ENCODE measurements at regions not wholly inside any gene's neighbourhood (a gene's known extent, or its start where the extent isn't known, plus 50 kb on each side); places are given as distances from the start of the nearest gene placed in this dataset.

- TF ChIP-seq POLR2A (IDR thresholded peaks at IDR 0.05) (no peak), CTCF (IDR thresholded peaks at IDR 0.05) (no peak), EP300 (IDR thresholded peaks at IDR 0.05) (no peak)
Observed at GRCh38 chr3:154794814-154795445, 285.2 kb upstream of the MME start.

Data from upper lobe of left lung (tissue), 4 donors.